H1 (cell line): ENCODE measurements at regions not wholly inside any gene's neighbourhood (a gene's known extent, or its start where the extent isn't known, plus 50 kb on each side); places are given as distances from the start of the nearest gene placed in this dataset.

Source experiments
- CTCF ChIA-PET: fragments of 300-600 bp; sonication (Branson Sonifier 250); formaldehyde crosslinking; loops from one replicate; lab custom pipeline; 2021; ENCODE audit not compliant: partially characterized antibody; lab: Charles Lee
- POLR2A ChIA-PET: fragments of 300-600 bp; sonication (Branson Sonifier 250); formaldehyde crosslinking; loops from one replicate; lab custom pipeline; 2021; ENCODE audit warnings: inconsistent platforms; ENCODE audit not compliant: partially characterized antibody; lab: Charles Lee
- DNase-seq, 2 experiments: peaks; one replicate each; pipeline versions ENCODE4 v3.0.0 to v3.0.0-alpha.2; 2010 to 2022; ENCODE audit warnings: low spot score in 2 of 2, low read depth in 1 of 2, mixed read lengths in 1 of 2
- FAIRE-seq: peaks from 2 replicates; lab custom pipeline; 2011; peaks lifted over from hg19 to GRCh38; lab: Jason Lieb, UNC
- H2AFZ ChIP-seq: 2 replicates; pipeline ENCODE4 v1.8.1; 2012; ENCODE audit warnings: low read length, inconsistent platforms
- H2AK5ac ChIP-seq: 2 replicates; pipeline ENCODE4 v1.6.1; 2013; ENCODE audit warnings: low read depth, low read length
- H2BK120ac ChIP-seq: replicated peaks from 2 replicates; pipeline ENCODE3; 2013; ENCODE audit warnings: low read depth, low read length, inconsistent platforms
- H2BK12ac ChIP-seq: 2 replicates; pipeline ENCODE4 v1.6.1; 2013; ENCODE audit warnings: low read depth, low read length
- H2BK15ac ChIP-seq: 2 replicates; pipeline ENCODE4 v1.6.1; 2013; ENCODE audit warnings: low read length
- H2BK20ac ChIP-seq: 2 replicates; pipeline ENCODE4 v1.6.1; 2013; ENCODE audit warnings: low read length
- H2BK5ac ChIP-seq: 2 replicates; pipeline ENCODE4 v1.6.1; 2013; ENCODE audit warnings: low read depth, low read length
- H3K14ac ChIP-seq: 2 replicates; pipeline ENCODE4 v1.6.1; 2013; ENCODE audit warnings: inconsistent platforms; ENCODE audit not compliant: insufficient read length
- H3K18ac ChIP-seq: 2 replicates; pipeline ENCODE4 v1.6.1; 2013; ENCODE audit warnings: low read length; ENCODE audit errors: extremely low read depth
- H3K23ac ChIP-seq: 2 replicates; pipeline ENCODE4 v1.6.1; 2013; ENCODE audit warnings: inconsistent platforms; ENCODE audit not compliant: insufficient read length
- H3K23me2 ChIP-seq: 2 replicates; pipeline ENCODE4 v1.6.1; 2013; ENCODE audit warnings: low read depth, low read length
- H3K27ac ChIP-seq: 2 replicates; pipeline ENCODE4 v1.6.1; 2011; ENCODE audit warnings: low read depth, low read length, inconsistent platforms
- H3K27me3 ChIP-seq, 4 experiments: replicated peaks in 1 of 4; 1 replicate in 1 of 4; 2 replicates in 3 of 4; pipeline versions ENCODE4 v1.6.1 to v1.8.1; 2011 to 2013; ENCODE audit warnings: low read length in 3 of 4, mild to moderate bottlenecking in 3 of 4, inconsistent platforms in 2 of 4, mixed read lengths in 2 of 4, moderate library complexity in 1 of 4; ENCODE audit not compliant: control insufficient read depth in 3 of 4, insufficient read depth in 3 of 4; ENCODE audit errors: extremely low read depth in 1 of 4
- H3K36me3 ChIP-seq, 4 experiments: 2 replicates each; pipeline versions ENCODE4 v1.6.1 to v1.8.1; 2011 to 2013; ENCODE audit warnings: mild to moderate bottlenecking in 4 of 4, low read length in 3 of 4, moderate library complexity in 2 of 4, control low read depth in 1 of 4, inconsistent platforms in 1 of 4; ENCODE audit not compliant: insufficient read depth in 4 of 4, control insufficient read depth in 2 of 4
- H3K4ac ChIP-seq: replicated peaks from 2 replicates; pipeline ENCODE3; 2013; ENCODE audit warnings: low read length, low read depth, mixed read lengths, inconsistent platforms; ENCODE audit not compliant: insufficient read length
- H3K4me1 ChIP-seq, 4 experiments: replicated peaks in 1 of 4; 1 replicate in 1 of 4; 2 replicates in 3 of 4; pipeline versions ENCODE4 v1.6.1 to v1.8.1; 2011 to 2013; ENCODE audit warnings: low read length in 3 of 4, inconsistent platforms in 2 of 4, mixed read lengths in 1 of 4; ENCODE audit not compliant: insufficient read depth in 4 of 4, control insufficient read depth in 3 of 4
- H3K4me2 ChIP-seq, 2 experiments: 2 replicates each; pipeline versions ENCODE4 v1.6.1 to v1.8.1; 2011 to 2013; ENCODE audit warnings: low read depth in 2 of 2, low read length in 2 of 2, control low read depth in 1 of 2, inconsistent platforms in 1 of 2, mild to moderate bottlenecking in 1 of 2; ENCODE audit not compliant: insufficient read depth in 1 of 2
- H3K4me3 ChIP-seq, 4 experiments: fragments of 200-600, 300-600 bp in 1 of 4; sonication (generic), shearing (Covaris generic), sonication (Bioruptor Twin) in 1 of 4; 2 replicates each; pipeline versions ENCODE4 v1.5.1 to v1.8.1; 2011 to 2016; ENCODE audit warnings: low read length in 4 of 4, low read depth in 3 of 4, control low read depth in 2 of 4, inconsistent platforms in 2 of 4, mild to moderate bottlenecking in 2 of 4, mixed read lengths in 1 of 4, moderate library complexity in 1 of 4; ENCODE audit not compliant: insufficient read depth in 2 of 4; ENCODE audit errors: extremely low read depth in 1 of 4
- H3K56ac ChIP-seq: replicated peaks from 2 replicates; pipeline ENCODE3; 2013; ENCODE audit warnings: low read depth, mild to moderate bottlenecking, mixed read lengths, low read length, inconsistent platforms; ENCODE audit not compliant: insufficient read length
- H3K79me1 ChIP-seq: 2 replicates; pipeline ENCODE4 v1.6.1; 2013; ENCODE audit warnings: low read depth, low read length, control low read depth
- H3K79me2 ChIP-seq, 2 experiments: 2 replicates each; pipeline versions ENCODE4 v1.6.1 to v1.8.1; 2012 to 2013; ENCODE audit warnings: low read length in 2 of 2, mild to moderate bottlenecking in 2 of 2, inconsistent platforms in 1 of 2; ENCODE audit not compliant: insufficient read depth in 2 of 2, control insufficient read depth in 1 of 2
- H3K9ac ChIP-seq, 4 experiments: replicated peaks in 1 of 4; 1 replicate in 1 of 4; 2 replicates in 3 of 4; pipeline versions ENCODE4 v1.6.1 to v1.8.1; 2011 to 2013; ENCODE audit warnings: low read depth in 3 of 4, low read length in 3 of 4, control low read depth in 2 of 4, mild to moderate bottlenecking in 2 of 4, moderate library complexity in 2 of 4, inconsistent platforms in 1 of 4; ENCODE audit errors: extremely low read depth in 1 of 4
- H3K9me3 ChIP-seq, 2 experiments: 2 replicates each; pipeline versions ENCODE4 v1.6.1 to v1.8.1; 2012 to 2013; ENCODE audit warnings: mild to moderate bottlenecking in 2 of 2, moderate library complexity in 2 of 2, control low read depth in 1 of 2, inconsistent platforms in 1 of 2, low read depth in 1 of 2, low read length in 1 of 2, mixed read lengths in 1 of 2; ENCODE audit not compliant: insufficient read depth in 2 of 2
- H4K20me1 ChIP-seq, 2 experiments: replicated peaks in 1 of 2; 2 replicates each; pipeline versions ENCODE3 to v1.8.1; 2011 to 2013; ENCODE audit warnings: inconsistent platforms in 2 of 2, low read length in 2 of 2, mild to moderate bottlenecking in 1 of 2; ENCODE audit not compliant: insufficient read depth in 2 of 2, control insufficient read depth in 1 of 2
- H4K5ac ChIP-seq: 2 replicates; pipeline ENCODE4 v1.6.1; 2013; ENCODE audit warnings: low read length, low read depth, mixed read lengths, inconsistent platforms; ENCODE audit not compliant: insufficient read length
- H4K8ac ChIP-seq: 2 replicates; pipeline ENCODE4 v1.8.0; 2013; ENCODE audit warnings: mild to moderate bottlenecking, moderate library complexity, low read length, inconsistent platforms; ENCODE audit not compliant: insufficient read depth; ENCODE audit errors: extremely low read depth
- H4K91ac ChIP-seq: replicated peaks from 2 replicates; pipeline ENCODE3; 2013; ENCODE audit warnings: low read length, mixed read lengths, inconsistent platforms; ENCODE audit not compliant: insufficient read length
- ASH2L ChIP-seq: fragments of 200-600, 300-600 bp; sonication (generic); IDR thresholded peaks from one replicate; pipeline ENCODE4 v1.7.1; 2017; ENCODE audit warnings: low read length
- ATF3 ChIP-seq: IDR thresholded peaks from 2 replicates; pipeline ENCODE4 v1.6.1; 2011; ENCODE audit warnings: low read depth, mild to moderate bottlenecking, low read length; ENCODE audit not compliant: insufficient read depth
- BRCA1 ChIP-seq: IDR thresholded peaks from 2 replicates; pipeline ENCODE4 v1.6.1; 2012; ENCODE audit warnings: low read depth, low read length, improper control_type of control experiment
- CBX5 ChIP-seq: fragments of 300-800, 300-1000 bp; sonication (generic); IDR thresholded peaks from 2 replicates; pipeline ENCODE4 v1.7.1; 2016; ENCODE audit warnings: antibody characterized with exemption, low read length, low read depth
- HDAC2 ChIP-seq, 2 experiments: fragments of 300-600 bp in 1 of 2; sonication (generic) in 1 of 2; IDR thresholded peaks; 2 replicates each; pipeline ENCODE4 v1.6.1; 2011 to 2012; ENCODE audit warnings: low read depth in 2 of 2, low read length in 2 of 2, mild to moderate bottlenecking in 2 of 2, moderate library complexity in 2 of 2, borderline replicate concordance in 1 of 2, inconsistent platforms in 1 of 2
- PHF8 ChIP-seq: fragments of 200-600 bp; sonication (generic); conservative IDR thresholded peaks from 2 replicates; pipeline ENCODE4 v1.7.1; 2012; ENCODE audit warnings: low read depth, mild to moderate bottlenecking, inconsistent platforms, low read length, moderate library complexity
- RAD21 ChIP-seq, 2 experiments: IDR thresholded peaks in 1 of 2; conservative IDR thresholded peaks in 1 of 2; 2 replicates each; pipeline ENCODE4 v1.6.1; 2011; ENCODE audit warnings: low read depth in 2 of 2, low read length in 2 of 2, improper control_type of control experiment in 1 of 2, inconsistent platforms in 1 of 2, mild to moderate bottlenecking in 1 of 2, moderate library complexity in 1 of 2
- RNF2 ChIP-seq: fragments of 200-900, 300-1000 bp; sonication (generic); IDR thresholded peaks from 2 replicates; pipeline ENCODE4 v1.7.1; 2016; ENCODE audit warnings: borderline replicate concordance, low read depth, mild to moderate bottlenecking, antibody characterized with exemption, low read length; ENCODE audit not compliant: poor library complexity, severe bottlenecking; ENCODE audit errors: missing control alignments
- SAP30 ChIP-seq: fragments of 300-600 bp; sonication (generic); IDR thresholded peaks from 2 replicates; pipeline ENCODE4 v1.7.1; 2012; ENCODE audit warnings: low read length, moderate library complexity, mild to moderate bottlenecking, inconsistent platforms; ENCODE audit not compliant: insufficient read depth, insufficient replicate concordance
- SIN3A ChIP-seq, 2 experiments: IDR thresholded peaks in 1 of 2; conservative IDR thresholded peaks in 1 of 2; 2 replicates each; pipeline ENCODE4 v1.6.1; 2011 to 2012; ENCODE audit warnings: low read length in 2 of 2, improper control_type of control experiment in 1 of 2, low read depth in 1 of 2, mild to moderate bottlenecking in 1 of 2
- SUZ12 ChIP-seq: fragments of 200-600 bp; sonication (generic); IDR thresholded peaks from 2 replicates; pipeline ENCODE4 v1.6.1; 2012; ENCODE audit warnings: mild to moderate bottlenecking, inconsistent platforms, low read length, moderate library complexity, mixed read lengths
- TCF12 ChIP-seq: IDR thresholded peaks from 2 replicates; pipeline ENCODE4 v1.6.1; 2011; ENCODE audit warnings: low read depth, mild to moderate bottlenecking, low read length
- WGBS, 2 experiments: shearing (Covaris generic) in 1 of 2; methylation state at CpG; one replicate each; pipeline versions ENCODE4 v1.1.6 to v1.1.7; 2013 to 2015; ENCODE audit warnings: low lambda C conversion rate in 2 of 2, mixed read lengths in 2 of 2, inconsistent platforms in 1 of 2, low coverage in 1 of 2, missing lambda C conversion rate in 1 of 2; ENCODE audit not compliant: insufficient replicate concordance in 2 of 2, insufficient coverage in 1 of 2, insufficient read length in 1 of 2; ENCODE audit errors: extremely low coverage in 1 of 2, missing lambda C conversion rate in 1 of 2; 5-methylcytosine and 5-hydroxymethylcytosine counted together
- TF ChIP-seq, protein P1 (sequence below): IDR thresholded peaks from 2 replicates; pipeline ENCODE4 v1.6.1; 2012; ENCODE audit warnings: inconsistent platforms

GRCh38 chr6:140544431-140544830 is 1170.0 kb upstream of the CITED2 start:
- 99% methylated on average over 3 of the region's 3 CpGs; no CpG with 5 or more reads in 1 of the 2 experiments for WGBS, 2 experiments
- H3K4me2 ChIP-seq = no peak overlapping the region
- H3K9ac ChIP-seq = no peak overlapping the region
- H2AK5ac ChIP-seq = no peak overlapping the region
- H3K18ac ChIP-seq = no peak overlapping the region
- H4K91ac ChIP-seq = no peak overlapping the region
- no peak overlapping the region for H3K56ac ChIP-seq
- no peak overlapping the region for H2BK120ac ChIP-seq
- no peak overlapping the region for H3K27ac ChIP-seq
- H2BK5ac ChIP-seq = no peak overlapping the region
- H2BK15ac ChIP-seq = no peak overlapping the region
- no peak overlapping the region for H3K14ac ChIP-seq
- H3K27me3 ChIP-seq = no peaks in the 10 kb centered on the region
- H3K23ac ChIP-seq = no peak overlapping the region
- no peak overlapping the region for H2AFZ ChIP-seq
- H2BK12ac ChIP-seq = no peak overlapping the region
- H3K79me1 ChIP-seq = no peaks in the 10 kb centered on the region
- FAIRE-seq (no peak), DNase-seq (no peak)
- H3K4me1 ChIP-seq = no peaks in the 10 kb centered on the region
- CTCF ChIA-PET = no interaction called here
- no peak overlapping the region for H2BK20ac ChIP-seq
- no peaks in the 10 kb centered on the region for H3K23me2 ChIP-seq
- POLR2A ChIA-PET = no interaction called here
- H3K79me2 ChIP-seq = no peaks in the 10 kb centered on the region
- no peaks in the 10 kb centered on the region for H3K36me3 ChIP-seq
- no peaks in the 10 kb centered on the region for H3K9me3 ChIP-seq
- no peaks in the 10 kb centered on the region for H4K20me1 ChIP-seq
- no peak overlapping the region for H4K8ac ChIP-seq
- H3K4me3 ChIP-seq = no peak overlapping the region
- no peak overlapping the region for H3K4ac ChIP-seq
- H4K5ac ChIP-seq = no peak overlapping the region
- TF ChIP-seq SIN3A (conservative IDR thresholded peaks at IDR 0.05 in 1 of 2, IDR thresholded peaks at IDR 0.05 in 1 of 2; ENCODE audit: low read depth in 1 of 2, low read length in 2 of 2) (no peak), SAP30 (no peak), TCF12 (no peak), HDAC2 (IDR thresholded peaks at IDR 0.05; ENCODE audit: borderline replicate concordance in 1 of 2, low read depth in 2 of 2, low read length in 2 of 2) (no peak), BRCA1 (no peak), RAD21 (IDR thresholded peaks at IDR 0.05 in 1 of 2, conservative IDR thresholded peaks at IDR 0.05 in 1 of 2; ENCODE audit: low read depth in 2 of 2, low read length in 2 of 2) (no peak), SUZ12 (no peak), ASH2L (no peak), ATF3 (no peak), RNF2 (no peak), CBX5 (no peak), PHF8 (no peak)
- TF ChIP-seq, protein P1, sequence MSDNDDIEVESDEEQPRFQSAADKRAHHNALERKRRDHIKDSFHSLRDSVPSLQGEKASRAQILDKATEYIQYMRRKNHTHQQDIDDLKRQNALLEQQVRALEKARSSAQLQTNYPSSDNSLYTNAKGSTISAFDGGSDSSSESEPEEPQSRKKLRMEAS = no peak
